ENCODE measurements at regions not wholly inside any gene's neighbourhood (a gene's known extent, or its start where the extent isn't known, plus 50 kb on each side); places are given as distances from the start of the nearest gene placed in this dataset.
A peak's percentile ranks its signal among the peaks of the same experiment; 100 is the strongest.

DNA sequence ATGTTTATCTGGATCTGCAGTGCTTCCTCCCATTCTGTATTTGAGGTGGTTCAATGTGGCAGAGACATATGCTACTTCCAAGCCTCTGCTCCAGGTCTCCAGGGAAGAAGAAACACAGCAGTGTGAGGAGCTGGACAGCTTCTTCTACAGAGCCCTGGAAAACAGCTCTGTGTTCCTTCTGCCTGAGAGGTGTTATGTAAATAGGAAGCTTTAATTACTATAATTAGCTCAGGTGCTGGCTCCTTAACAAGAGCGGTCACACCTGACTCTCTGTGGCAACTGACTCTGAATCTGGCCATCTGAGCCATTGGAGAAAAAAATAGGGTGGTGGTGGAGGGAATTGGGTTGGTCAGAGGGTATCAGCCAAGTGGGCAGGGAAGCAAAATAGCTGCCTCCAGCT lies 332.4 kb upstream of the BRINP1 start:
- H3K27ac ChIP-seq (ENCODE audit: low read depth in 1 of 2, low read length in 2 of 2), result no peak overlapping the region
- H3K9ac ChIP-seq (ENCODE audit: low read depth in 1 of 2, low read length in 2 of 2), result no peak overlapping the region
- peaks cover 0 to 2% (median 0%) of the 10 kb centered on the region in 4 donors for H3K9me3 ChIP-seq (ENCODE audit: control insufficient read depth in 4 of 4, low read length in 3 of 4)
- no peak overlapping the region for H3K4me3 ChIP-seq (ENCODE audit: low read depth in 1 of 3, low read length in 3 of 3)
- DNase-seq (ENCODE audit: low spot score), result no peak
- H3K4me1 ChIP-seq (ENCODE audit: control insufficient read depth in 4 of 4, insufficient read depth in 4 of 4, low read length in 3 of 4), result no peaks in the 10 kb centered on the region
- 61% methylated on average over 1 of the region's 1 CpG for WGBS
- H3K36me3 ChIP-seq (ENCODE audit: control insufficient read depth in 4 of 4, insufficient read depth in 3 of 4, low read depth in 1 of 4, low read length in 3 of 4), result no peaks in the 10 kb centered on the region
- no peak for TF ChIP-seq FOXA1 (IDR thresholded peaks at IDR 0.05)
- peaks cover 0 to 7% (median under 1%) of the 10 kb centered on the region in 4 donors for H3K27me3 ChIP-seq (ENCODE audit: control insufficient read depth in 4 of 4, insufficient read depth in 4 of 4, low read length in 3 of 4)

DNA sequence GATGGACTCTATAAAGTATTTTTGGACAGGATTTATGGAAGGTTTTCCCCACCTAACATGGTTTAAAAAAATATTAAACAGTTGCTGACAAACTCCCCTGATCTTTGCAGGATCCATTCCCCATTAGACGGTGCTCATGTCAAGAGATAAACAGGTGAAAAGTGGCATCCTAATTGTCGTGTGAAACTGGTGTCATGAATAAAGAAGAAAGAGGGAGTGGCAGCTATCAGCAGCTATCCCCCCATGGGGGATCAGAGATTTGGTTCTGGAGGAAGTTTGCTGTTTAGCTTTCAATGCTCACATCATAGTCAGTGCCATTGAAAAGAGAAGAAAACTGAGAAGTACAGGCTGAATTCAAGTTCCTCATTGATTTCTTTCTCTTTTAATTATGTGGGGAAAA lies 329.3 kb upstream of the BRINP1 start:
- H3K27me3 ChIP-seq (ENCODE audit: control insufficient read depth in 4 of 4, insufficient read depth in 4 of 4, low read length in 3 of 4), result peaks cover 0 to 7% (median under 1%) of the 10 kb centered on the region in 4 donors
- WGBS, result 26% methylated on average over 2 of the region's 2 CpGs
- H3K9me3 ChIP-seq (ENCODE audit: control insufficient read depth in 4 of 4, low read length in 3 of 4), result peaks cover 0 to 2% (median 0%) of the 10 kb centered on the region in 4 donors
- TF ChIP-seq SP1 (IDR thresholded peaks at IDR 0.05), result no peak
- H3K4me1 ChIP-seq (ENCODE audit: control insufficient read depth in 4 of 4, insufficient read depth in 4 of 4, low read length in 3 of 4), result no peaks in the 10 kb centered on the region
- H3K27ac ChIP-seq (ENCODE audit: low read depth in 1 of 2, low read length in 2 of 2), result no peak overlapping the region
- no peak for DNase-seq (ENCODE audit: low spot score)
- H3K36me3 ChIP-seq (ENCODE audit: control insufficient read depth in 4 of 4, insufficient read depth in 3 of 4, low read depth in 1 of 4, low read length in 3 of 4), result no peaks in the 10 kb centered on the region
- H3K4me3 ChIP-seq (ENCODE audit: low read depth in 1 of 3, low read length in 3 of 3), result no peak overlapping the region
- no peak overlapping the region for H3K9ac ChIP-seq (ENCODE audit: low read depth in 1 of 2, low read length in 2 of 2)

DNA sequence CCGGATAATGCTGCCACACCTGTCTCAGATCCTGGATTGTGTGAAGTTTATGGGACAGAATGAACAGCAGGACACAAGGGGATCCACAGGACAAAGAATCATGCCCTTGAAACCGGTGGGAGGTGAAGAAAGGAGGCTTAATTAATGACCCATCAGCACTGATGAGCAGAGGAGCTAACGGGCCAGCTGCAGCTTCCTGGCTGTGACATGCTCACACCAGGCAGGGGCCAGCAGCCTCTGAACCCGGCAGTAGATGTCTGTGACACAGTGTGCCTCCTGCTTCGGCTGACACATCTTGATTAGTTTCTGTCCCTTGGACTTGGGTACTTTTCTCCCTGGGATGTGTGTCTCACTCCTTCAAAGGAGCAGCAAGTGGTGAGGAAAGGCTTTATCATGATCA lies 328.8 kb upstream of the BRINP1 start:
- Histone ChIP-seq H3K4me1 (ENCODE audit: control insufficient read depth in 4 of 4, insufficient read depth in 4 of 4, low read length in 3 of 4) (no peaks in the 10 kb centered on the region), H3K9ac (ENCODE audit: low read depth in 1 of 2, low read length in 2 of 2) (no peak overlapping the region), H3K9me3 (ENCODE audit: control insufficient read depth in 4 of 4, low read length in 3 of 4) (peaks cover 0 to 2% (median 0%) of the 10 kb centered on the region in 4 donors), H3K27ac (ENCODE audit: low read depth in 1 of 2, low read length in 2 of 2) (no peak overlapping the region), H3K27me3 (ENCODE audit: control insufficient read depth in 4 of 4, insufficient read depth in 4 of 4, low read length in 3 of 4) (peaks cover 0 to 7% (median under 1%) of the 10 kb centered on the region in 4 donors), H3K4me3 (ENCODE audit: low read depth in 1 of 3, low read length in 3 of 3) (no peak overlapping the region), H3K36me3 (ENCODE audit: control insufficient read depth in 4 of 4, insufficient read depth in 3 of 4, low read depth in 1 of 4, low read length in 3 of 4) (no peaks in the 10 kb centered on the region)
- WGBS, result 17% methylated on average over 5 of the region's 5 CpGs
- TF ChIP-seq GABPA (IDR thresholded peaks at IDR 0.05 in 1 of 2, conservative IDR thresholded peaks at IDR 0.05 in 1 of 2), result no peak
- TF ChIP-seq FOXA2 (IDR thresholded peaks at IDR 0.05), result no peak
- no peak for TF ChIP-seq HNF4G (IDR thresholded peaks at IDR 0.05)
- no peak for TF ChIP-seq NR2F2 (IDR thresholded peaks at IDR 0.05)
- TF ChIP-seq EGR1 (IDR thresholded peaks at IDR 0.05; ENCODE audit: low read depth in 2 of 2), result no peak
- DNase-seq (ENCODE audit: low spot score), result no peak

DNA sequence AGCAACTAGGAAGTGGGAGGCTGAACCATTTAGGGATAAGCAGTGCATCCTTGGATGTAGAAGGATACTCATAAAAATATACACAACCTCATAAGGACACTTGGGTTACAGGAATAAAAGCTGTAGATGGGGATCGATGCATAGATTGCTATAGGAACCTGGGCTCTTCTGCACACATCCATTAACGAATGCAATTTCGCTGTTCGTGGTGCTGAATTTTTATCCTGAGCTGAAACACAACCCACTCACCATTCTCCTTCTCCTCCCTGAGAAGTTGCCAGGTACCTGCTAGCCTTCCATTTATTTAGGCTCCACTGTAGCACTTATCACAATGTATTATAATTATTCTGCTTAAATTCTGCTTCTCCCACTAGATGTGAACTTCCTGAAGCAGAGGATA lies 320.6 kb upstream of the BRINP1 start:
- Histone ChIP-seq H3K27me3 (ENCODE audit: control insufficient read depth in 4 of 4, insufficient read depth in 4 of 4, low read length in 3 of 4) (no peaks in the 10 kb centered on the region), H3K9me3 (ENCODE audit: control insufficient read depth in 4 of 4, low read length in 3 of 4) (no peaks in the 10 kb centered on the region), H3K9ac (ENCODE audit: low read depth in 1 of 2, low read length in 2 of 2) (no peak overlapping the region), H3K27ac (ENCODE audit: low read depth in 1 of 2, low read length in 2 of 2) (no peak overlapping the region), H3K4me1 (ENCODE audit: control insufficient read depth in 4 of 4, insufficient read depth in 4 of 4, low read length in 3 of 4) (no peaks in the 10 kb centered on the region), H3K36me3 (ENCODE audit: control insufficient read depth in 4 of 4, insufficient read depth in 3 of 4, low read depth in 1 of 4, low read length in 3 of 4) (no peaks in the 10 kb centered on the region), H3K4me3 (ENCODE audit: low read depth in 1 of 3, low read length in 3 of 3) (no peak overlapping the region)
- TF ChIP-seq, protein P1, sequence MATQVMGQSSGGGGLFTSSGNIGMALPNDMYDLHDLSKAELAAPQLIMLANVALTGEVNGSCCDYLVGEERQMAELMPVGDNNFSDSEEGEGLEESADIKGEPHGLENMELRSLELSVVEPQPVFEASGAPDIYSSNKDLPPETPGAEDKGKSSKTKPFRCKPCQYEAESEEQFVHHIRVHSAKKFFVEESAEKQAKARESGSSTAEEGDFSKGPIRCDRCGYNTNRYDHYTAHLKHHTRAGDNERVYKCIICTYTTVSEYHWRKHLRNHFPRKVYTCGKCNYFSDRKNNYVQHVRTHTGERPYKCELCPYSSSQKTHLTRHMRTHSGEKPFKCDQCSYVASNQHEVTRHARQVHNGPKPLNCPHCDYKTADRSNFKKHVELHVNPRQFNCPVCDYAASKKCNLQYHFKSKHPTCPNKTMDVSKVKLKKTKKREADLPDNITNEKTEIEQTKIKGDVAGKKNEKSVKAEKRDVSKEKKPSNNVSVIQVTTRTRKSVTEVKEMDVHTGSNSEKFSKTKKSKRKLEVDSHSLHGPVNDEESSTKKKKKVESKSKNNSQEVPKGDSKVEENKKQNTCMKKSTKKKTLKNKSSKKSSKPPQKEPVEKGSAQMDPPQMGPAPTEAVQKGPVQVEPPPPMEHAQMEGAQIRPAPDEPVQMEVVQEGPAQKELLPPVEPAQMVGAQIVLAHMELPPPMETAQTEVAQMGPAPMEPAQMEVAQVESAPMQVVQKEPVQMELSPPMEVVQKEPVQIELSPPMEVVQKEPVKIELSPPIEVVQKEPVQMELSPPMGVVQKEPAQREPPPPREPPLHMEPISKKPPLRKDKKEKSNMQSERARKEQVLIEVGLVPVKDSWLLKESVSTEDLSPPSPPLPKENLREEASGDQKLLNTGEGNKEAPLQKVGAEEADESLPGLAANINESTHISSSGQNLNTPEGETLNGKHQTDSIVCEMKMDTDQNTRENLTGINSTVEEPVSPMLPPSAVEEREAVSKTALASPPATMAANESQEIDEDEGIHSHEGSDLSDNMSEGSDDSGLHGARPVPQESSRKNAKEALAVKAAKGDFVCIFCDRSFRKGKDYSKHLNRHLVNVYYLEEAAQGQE (IDR thresholded peaks at IDR 0.05), result peak; percentile 84
- TF ChIP-seq TAF1 (conservative IDR thresholded peaks at IDR 0.05), result no peak
- WGBS, result 16% methylated on average over 4 of the region's 4 CpGs
- DNase-seq (ENCODE audit: low spot score), result no peak

All from liver (tissue), 7 donors.